SK-N-SH treated with all-trans-retinoic acid at 6 μM for 48 hours (cell line): ENCODE measurements at regions not wholly inside any gene's neighbourhood (a gene's known extent, or its start where the extent isn't known, plus 50 kb on each side); places are given as distances from the start of the nearest gene placed in this dataset.
"Not testable (repeated sequence)": the region's sequence is repeated elsewhere in the genome, so short reads cannot be mapped to it uniquely, and the experiment has no call there.

Experiments
- ARNTL ChIP-seq: fragments of 450-650 bp; formaldehyde crosslinking; IDR thresholded peaks from 2 replicates; pipeline ENCODE4 v1.5.0; 2020; ENCODE audit warnings: low read depth, mild to moderate bottlenecking, moderate library complexity, borderline replicate concordance
- BACH2 ChIP-seq: fragments of 250-450 bp; sonication (Bioruptor Pico); IDR thresholded peaks from 2 replicates; pipeline ENCODE4 v1.9.0; 2021; ENCODE audit warnings: mild to moderate bottlenecking, borderline replicate concordance
- ESRRG ChIP-seq: fragments of 250-450 bp; sonication (Bioruptor Pico); IDR thresholded peaks from 2 replicates; pipeline ENCODE4 v1.6.1; 2021; ENCODE audit warnings: mild to moderate bottlenecking
- GLIS3 ChIP-seq: fragments of 250-450 bp; sonication (Bioruptor Pico); IDR thresholded peaks from 2 replicates; pipeline ENCODE4 v1.5.0; 2020; ENCODE audit warnings: mild to moderate bottlenecking, moderate library complexity
- PPARA ChIP-seq: fragments of 250-450 bp; sonication (Bioruptor Pico); IDR thresholded peaks from 2 replicates; pipeline ENCODE4 v1.5.0; 2020; ENCODE audit warnings: mild to moderate bottlenecking, borderline replicate concordance
- ZC3H10 ChIP-seq: fragments of 250-450 bp; sonication (Bioruptor Pico); IDR thresholded peaks from 2 replicates; pipeline ENCODE4 v1.5.1; 2021; ENCODE audit warnings: mild to moderate bottlenecking, moderate library complexity
- ZFP3 ChIP-seq: fragments of 250-450 bp; sonication (Bioruptor Pico); IDR thresholded peaks from 2 replicates; pipeline ENCODE4 v1.5.0; 2020; ENCODE audit warnings: mild to moderate bottlenecking, moderate library complexity
- ZNF565 ChIP-seq: fragments of 450-650 bp; formaldehyde crosslinking; conservative IDR thresholded peaks from 2 replicates; pipeline ENCODE4 v1.5.0; 2020; ENCODE audit warnings: low read depth, mild to moderate bottlenecking, moderate library complexity
- ZNF8 ChIP-seq: fragments of 450-650 bp; formaldehyde crosslinking; IDR thresholded peaks from 2 replicates; pipeline ENCODE4 v1.5.0; 2020; ENCODE audit warnings: mild to moderate bottlenecking, moderate library complexity
- TF ChIP-seq, protein P1 (sequence below): fragments of 250-450 bp; sonication (Bioruptor Pico); IDR thresholded peaks from 2 replicates; pipeline ENCODE4 v1.5.1; 2020; ENCODE audit warnings: low read depth, mild to moderate bottlenecking, moderate library complexity
- TF ChIP-seq, protein P2 (sequence below): fragments of 250-450 bp; sonication (Bioruptor Pico); IDR thresholded peaks from 2 replicates; pipeline ENCODE4 v1.8.0; 2020; ENCODE audit warnings: mild to moderate bottlenecking, moderate library complexity, borderline replicate concordance
- TF ChIP-seq, protein P3 (sequence below): fragments of 250-450 bp; sonication (Bioruptor Pico); IDR thresholded peaks from 2 replicates; pipeline ENCODE4 v1.5.0; 2020; ENCODE audit warnings: mild to moderate bottlenecking, moderate library complexity
- TF ChIP-seq, protein P4 (sequence below): fragments of 250-450 bp; sonication (Bioruptor Pico); IDR thresholded peaks from 2 replicates; pipeline ENCODE4 v1.8.0; 2021; ENCODE audit warnings: low read depth, mild to moderate bottlenecking, moderate library complexity, borderline replicate concordance

DNA sequence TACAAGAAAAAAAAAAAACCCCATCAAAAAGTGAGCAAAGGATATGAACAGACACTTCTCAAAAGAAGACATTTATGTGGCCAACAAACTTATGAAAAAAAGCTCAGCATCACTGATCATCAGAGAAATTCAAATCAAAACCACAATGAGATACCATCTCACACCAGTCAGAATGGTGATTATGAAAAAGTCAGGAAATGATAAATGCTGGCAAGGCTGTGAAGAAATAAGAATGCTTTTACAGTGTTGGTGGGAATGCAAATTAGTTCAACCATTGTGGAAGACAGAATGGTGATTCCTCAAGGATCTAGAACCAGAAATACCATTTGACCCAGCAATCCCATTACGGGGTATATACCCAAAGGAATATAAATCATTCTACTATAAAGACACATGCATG lies 192.7 kb downstream of the CPE start:
- not testable (repeated sequence) for TF ChIP-seq ZC3H10; ZFP3 (CRISPR knock-in tag); ZNF8 (CRISPR knock-in tag); BACH2; ZNF565; GLIS3 (CRISPR knock-in tag); PPARA; ARNTL (CRISPR knock-in tag); ESRRG (CRISPR knock-in tag)
- TF ChIP-seq, protein P1, sequence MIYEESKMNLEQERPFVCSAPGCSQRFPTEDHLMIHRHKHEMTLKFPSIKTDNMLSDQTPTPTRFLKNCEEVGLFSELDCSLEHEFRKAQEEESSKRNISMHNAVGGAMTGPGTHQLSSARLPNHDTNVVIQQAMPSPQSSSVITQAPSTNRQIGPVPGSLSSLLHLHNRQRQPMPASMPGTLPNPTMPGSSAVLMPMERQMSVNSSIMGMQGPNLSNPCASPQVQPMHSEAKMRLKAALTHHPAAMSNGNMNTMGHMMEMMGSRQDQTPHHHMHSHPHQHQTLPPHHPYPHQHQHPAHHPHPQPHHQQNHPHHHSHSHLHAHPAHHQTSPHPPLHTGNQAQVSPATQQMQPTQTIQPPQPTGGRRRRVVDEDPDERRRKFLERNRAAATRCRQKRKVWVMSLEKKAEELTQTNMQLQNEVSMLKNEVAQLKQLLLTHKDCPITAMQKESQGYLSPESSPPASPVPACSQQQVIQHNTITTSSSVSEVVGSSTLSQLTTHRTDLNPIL (CRISPR knock-in tag): not testable (repeated sequence)
- TF ChIP-seq, protein P2, sequence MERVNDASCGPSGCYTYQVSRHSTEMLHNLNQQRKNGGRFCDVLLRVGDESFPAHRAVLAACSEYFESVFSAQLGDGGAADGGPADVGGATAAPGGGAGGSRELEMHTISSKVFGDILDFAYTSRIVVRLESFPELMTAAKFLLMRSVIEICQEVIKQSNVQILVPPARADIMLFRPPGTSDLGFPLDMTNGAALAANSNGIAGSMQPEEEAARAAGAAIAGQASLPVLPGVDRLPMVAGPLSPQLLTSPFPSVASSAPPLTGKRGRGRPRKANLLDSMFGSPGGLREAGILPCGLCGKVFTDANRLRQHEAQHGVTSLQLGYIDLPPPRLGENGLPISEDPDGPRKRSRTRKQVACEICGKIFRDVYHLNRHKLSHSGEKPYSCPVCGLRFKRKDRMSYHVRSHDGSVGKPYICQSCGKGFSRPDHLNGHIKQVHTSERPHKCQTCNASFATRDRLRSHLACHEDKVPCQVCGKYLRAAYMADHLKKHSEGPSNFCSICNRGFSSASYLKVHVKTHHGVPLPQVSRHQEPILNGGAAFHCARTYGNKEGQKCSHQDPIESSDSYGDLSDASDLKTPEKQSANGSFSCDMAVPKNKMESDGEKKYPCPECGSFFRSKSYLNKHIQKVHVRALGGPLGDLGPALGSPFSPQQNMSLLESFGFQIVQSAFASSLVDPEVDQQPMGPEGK (CRISPR knock-in tag): not testable (repeated sequence)
- TF ChIP-seq, protein P3, sequence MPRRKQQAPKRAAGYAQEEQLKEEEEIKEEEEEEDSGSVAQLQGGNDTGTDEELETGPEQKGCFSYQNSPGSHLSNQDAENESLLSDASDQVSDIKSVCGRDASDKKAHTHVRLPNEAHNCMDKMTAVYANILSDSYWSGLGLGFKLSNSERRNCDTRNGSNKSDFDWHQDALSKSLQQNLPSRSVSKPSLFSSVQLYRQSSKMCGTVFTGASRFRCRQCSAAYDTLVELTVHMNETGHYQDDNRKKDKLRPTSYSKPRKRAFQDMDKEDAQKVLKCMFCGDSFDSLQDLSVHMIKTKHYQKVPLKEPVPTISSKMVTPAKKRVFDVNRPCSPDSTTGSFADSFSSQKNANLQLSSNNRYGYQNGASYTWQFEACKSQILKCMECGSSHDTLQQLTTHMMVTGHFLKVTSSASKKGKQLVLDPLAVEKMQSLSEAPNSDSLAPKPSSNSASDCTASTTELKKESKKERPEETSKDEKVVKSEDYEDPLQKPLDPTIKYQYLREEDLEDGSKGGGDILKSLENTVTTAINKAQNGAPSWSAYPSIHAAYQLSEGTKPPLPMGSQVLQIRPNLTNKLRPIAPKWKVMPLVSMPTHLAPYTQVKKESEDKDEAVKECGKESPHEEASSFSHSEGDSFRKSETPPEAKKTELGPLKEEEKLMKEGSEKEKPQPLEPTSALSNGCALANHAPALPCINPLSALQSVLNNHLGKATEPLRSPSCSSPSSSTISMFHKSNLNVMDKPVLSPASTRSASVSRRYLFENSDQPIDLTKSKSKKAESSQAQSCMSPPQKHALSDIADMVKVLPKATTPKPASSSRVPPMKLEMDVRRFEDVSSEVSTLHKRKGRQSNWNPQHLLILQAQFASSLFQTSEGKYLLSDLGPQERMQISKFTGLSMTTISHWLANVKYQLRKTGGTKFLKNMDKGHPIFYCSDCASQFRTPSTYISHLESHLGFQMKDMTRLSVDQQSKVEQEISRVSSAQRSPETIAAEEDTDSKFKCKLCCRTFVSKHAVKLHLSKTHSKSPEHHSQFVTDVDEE: not testable (repeated sequence)
- TF ChIP-seq, protein P4, sequence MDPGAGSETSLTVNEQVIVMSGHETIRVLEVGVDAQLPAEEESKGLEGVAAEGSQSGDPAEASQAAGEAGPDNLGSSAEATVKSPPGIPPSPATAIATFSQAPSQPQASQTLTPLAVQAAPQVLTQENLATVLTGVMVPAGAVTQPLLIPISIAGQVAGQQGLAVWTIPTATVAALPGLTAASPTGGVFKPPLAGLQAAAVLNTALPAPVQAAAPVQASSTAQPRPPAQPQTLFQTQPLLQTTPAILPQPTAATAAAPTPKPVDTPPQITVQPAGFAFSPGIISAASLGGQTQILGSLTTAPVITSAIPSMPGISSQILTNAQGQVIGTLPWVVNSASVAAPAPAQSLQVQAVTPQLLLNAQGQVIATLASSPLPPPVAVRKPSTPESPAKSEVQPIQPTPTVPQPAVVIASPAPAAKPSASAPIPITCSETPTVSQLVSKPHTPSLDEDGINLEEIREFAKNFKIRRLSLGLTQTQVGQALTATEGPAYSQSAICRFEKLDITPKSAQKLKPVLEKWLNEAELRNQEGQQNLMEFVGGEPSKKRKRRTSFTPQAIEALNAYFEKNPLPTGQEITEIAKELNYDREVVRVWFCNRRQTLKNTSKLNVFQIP (CRISPR knock-in tag): not testable (repeated sequence)
